ENCODE measurements at regions not wholly inside any gene's neighbourhood (a gene's known extent, or its start where the extent isn't known, plus 50 kb on each side); places are given as distances from the start of the nearest gene placed in this dataset.

DNA sequence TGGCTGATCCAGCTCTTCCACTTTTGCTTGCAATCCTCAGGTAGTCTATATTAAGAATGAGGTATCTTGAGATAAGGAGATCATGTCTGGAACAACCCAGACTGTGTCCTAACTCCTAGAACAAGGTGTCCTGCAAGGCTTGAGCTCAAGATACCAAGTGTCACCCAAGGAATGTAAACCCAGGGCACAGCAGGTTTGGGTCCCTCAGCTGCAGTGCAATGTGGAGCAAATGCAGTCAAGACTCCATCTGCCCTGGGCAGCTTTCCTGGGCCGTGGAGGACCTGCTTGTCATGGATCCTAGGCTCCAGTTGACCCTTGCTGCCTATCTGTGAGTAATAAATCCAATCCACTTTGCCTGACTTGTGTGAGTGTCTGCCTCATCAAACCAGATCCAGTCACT is 166.1 kb downstream of the OTOR start:
- TF ChIP-seq, protein P1, sequence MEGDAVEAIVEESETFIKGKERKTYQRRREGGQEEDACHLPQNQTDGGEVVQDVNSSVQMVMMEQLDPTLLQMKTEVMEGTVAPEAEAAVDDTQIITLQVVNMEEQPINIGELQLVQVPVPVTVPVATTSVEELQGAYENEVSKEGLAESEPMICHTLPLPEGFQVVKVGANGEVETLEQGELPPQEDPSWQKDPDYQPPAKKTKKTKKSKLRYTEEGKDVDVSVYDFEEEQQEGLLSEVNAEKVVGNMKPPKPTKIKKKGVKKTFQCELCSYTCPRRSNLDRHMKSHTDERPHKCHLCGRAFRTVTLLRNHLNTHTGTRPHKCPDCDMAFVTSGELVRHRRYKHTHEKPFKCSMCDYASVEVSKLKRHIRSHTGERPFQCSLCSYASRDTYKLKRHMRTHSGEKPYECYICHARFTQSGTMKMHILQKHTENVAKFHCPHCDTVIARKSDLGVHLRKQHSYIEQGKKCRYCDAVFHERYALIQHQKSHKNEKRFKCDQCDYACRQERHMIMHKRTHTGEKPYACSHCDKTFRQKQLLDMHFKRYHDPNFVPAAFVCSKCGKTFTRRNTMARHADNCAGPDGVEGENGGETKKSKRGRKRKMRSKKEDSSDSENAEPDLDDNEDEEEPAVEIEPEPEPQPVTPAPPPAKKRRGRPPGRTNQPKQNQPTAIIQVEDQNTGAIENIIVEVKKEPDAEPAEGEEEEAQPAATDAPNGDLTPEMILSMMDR (IDR thresholded peaks at IDR 0.05): no peak
- TF ChIP-seq POLR2A (IDR thresholded peaks at IDR 0.05): no peak

Measured in vagina (tissue), 2 donors.